ENCODE measurements at regions not wholly inside any gene's neighbourhood (a gene's known extent, or its start where the extent isn't known, plus 50 kb on each side); places are given as distances from the start of the nearest gene placed in this dataset.

DNA sequence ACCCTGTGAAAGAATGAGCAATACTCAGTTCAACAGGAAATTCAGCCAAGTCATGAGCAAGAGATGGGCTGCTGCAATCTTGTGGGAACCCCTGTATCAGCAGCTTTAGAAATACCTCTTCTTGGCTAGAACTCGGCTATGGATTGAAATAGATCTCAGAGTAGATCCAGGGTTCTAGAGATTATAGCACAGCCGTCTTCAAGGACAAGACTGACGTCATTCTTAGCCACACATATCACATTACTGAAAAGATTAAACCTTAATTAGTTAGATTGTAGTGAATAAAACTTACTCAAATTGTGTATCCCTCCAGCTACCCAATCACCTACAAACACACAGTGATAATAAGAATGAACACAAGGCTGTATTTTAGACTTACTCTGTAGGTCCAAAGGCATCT, 776.4 kb downstream of the EPHA4 start:
- no peak for DNase-seq (ENCODE audit: low spot score, unreplicated experiment)
- Mint-ChIP-seq H3K27me3 (no peaks in the 10 kb centered on the region), H3K4me1 (ENCODE audit: low read depth) (no peaks in the 10 kb centered on the region), H3K4me3 (ENCODE audit: low read depth) (no peak overlapping the region), H3K36me3 (ENCODE audit: insufficient read depth) (no peaks in the 10 kb centered on the region), H3K27ac (no peak overlapping the region), H3K9me3 (ENCODE audit: low read depth) (no peaks in the 10 kb centered on the region)
- TF ChIP-seq, protein P1, sequence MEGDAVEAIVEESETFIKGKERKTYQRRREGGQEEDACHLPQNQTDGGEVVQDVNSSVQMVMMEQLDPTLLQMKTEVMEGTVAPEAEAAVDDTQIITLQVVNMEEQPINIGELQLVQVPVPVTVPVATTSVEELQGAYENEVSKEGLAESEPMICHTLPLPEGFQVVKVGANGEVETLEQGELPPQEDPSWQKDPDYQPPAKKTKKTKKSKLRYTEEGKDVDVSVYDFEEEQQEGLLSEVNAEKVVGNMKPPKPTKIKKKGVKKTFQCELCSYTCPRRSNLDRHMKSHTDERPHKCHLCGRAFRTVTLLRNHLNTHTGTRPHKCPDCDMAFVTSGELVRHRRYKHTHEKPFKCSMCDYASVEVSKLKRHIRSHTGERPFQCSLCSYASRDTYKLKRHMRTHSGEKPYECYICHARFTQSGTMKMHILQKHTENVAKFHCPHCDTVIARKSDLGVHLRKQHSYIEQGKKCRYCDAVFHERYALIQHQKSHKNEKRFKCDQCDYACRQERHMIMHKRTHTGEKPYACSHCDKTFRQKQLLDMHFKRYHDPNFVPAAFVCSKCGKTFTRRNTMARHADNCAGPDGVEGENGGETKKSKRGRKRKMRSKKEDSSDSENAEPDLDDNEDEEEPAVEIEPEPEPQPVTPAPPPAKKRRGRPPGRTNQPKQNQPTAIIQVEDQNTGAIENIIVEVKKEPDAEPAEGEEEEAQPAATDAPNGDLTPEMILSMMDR (IDR thresholded peaks at IDR 0.05; ENCODE audit: unreplicated experiment) = no peak

DNA sequence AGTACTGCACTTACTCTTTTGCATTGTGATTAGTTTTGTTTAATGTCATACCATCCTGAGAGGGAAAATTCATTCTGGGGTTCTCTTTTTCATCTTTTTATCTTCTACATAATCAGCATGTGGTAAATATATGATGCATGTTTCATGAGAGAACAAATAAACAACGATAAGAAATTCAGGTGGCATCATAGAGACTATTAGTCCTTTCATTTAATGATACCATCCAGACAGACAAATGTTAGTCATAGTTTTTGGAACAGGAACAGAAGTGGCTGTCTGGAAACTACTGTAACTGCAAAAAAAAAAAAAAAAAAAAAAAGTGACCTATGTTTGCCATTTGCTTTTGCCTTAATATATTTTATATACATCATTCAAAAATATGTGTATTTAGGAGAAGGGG, 761.0 kb downstream of the EPHA4 start:
- Mint-ChIP-seq H3K9me3 (ENCODE audit: low read depth) (peaks cover 3% of the 10 kb centered on the region), H3K27me3 (no peaks in the 10 kb centered on the region), H3K4me1 (ENCODE audit: low read depth) (peaks cover 4% of the 10 kb centered on the region), H3K27ac (no peak overlapping the region), H3K4me3 (ENCODE audit: low read depth) (no peak overlapping the region), H3K36me3 (ENCODE audit: insufficient read depth) (no peaks in the 10 kb centered on the region)
- no peak for DNase-seq (ENCODE audit: low spot score, unreplicated experiment)
- TF ChIP-seq, protein P1 (IDR thresholded peaks at IDR 0.05; ENCODE audit: unreplicated experiment) = no peak

DNA sequence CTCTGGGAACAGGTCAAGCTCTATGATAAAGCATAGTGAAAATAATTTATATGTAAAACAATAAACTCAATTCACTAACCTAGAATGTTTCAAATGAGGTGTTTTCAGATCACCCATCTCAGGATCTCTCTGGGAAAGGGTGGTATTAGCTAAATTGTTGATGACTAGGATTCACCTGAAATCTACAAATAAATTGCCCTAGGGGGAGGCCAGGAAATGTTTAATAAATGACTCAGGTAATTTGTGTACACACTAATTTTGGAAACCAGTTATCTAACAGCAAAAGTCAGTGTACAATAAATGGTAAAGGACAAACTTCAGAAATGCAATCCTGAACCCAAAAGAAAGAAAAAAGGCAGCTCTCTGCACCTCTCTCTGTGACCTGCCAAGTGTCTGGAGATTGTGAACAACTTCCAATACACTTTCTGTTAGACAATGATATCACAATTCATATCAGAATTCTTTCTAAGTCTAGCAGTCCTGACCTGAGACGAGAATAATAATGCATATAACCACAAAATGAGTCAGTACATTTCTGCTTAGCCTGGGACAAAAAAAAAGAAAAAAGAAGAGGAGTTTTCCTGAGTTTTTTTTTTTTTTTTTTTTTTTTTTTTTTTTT, 760.0 kb downstream of the EPHA4 start:
- Mint-ChIP-seq H3K27ac (no peak overlapping the region), H3K4me1 (ENCODE audit: low read depth) (peaks cover 4% of the 10 kb centered on the region), H3K4me3 (ENCODE audit: low read depth) (no peak overlapping the region), H3K27me3 (no peaks in the 10 kb centered on the region), H3K36me3 (ENCODE audit: insufficient read depth) (no peaks in the 10 kb centered on the region), H3K9me3 (ENCODE audit: low read depth) (peaks cover 3% of the 10 kb centered on the region)
- DNase-seq (ENCODE audit: low spot score, unreplicated experiment) = no peak
- TF ChIP-seq, protein P1 (IDR thresholded peaks at IDR 0.05; ENCODE audit: unreplicated experiment) = no peak

DNA sequence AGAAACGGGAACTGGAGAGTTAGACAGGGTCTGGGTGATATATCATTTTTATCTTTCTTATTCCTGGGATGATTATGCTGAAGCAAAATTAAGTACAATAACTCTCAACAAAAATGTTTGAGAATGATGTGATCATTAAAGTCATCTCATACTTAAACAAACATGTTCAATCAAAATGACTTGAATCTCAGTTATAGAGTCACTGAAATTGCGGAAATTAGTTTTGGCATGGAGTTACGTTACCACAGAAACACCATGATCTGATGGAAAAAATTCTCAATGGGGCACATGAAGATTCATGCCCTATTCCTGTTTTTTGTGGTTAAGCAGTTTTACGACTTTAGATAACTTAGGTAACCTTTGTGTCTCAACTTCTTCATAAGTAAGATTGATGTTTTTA, 757.7 kb downstream of the EPHA4 start:
- Mint-ChIP-seq H3K36me3 (ENCODE audit: insufficient read depth) (no peaks in the 10 kb centered on the region), H3K4me1 (ENCODE audit: low read depth) (peaks cover 4% of the 10 kb centered on the region)
- DNase-seq (ENCODE audit: low spot score, unreplicated experiment) = no peak

DNA sequence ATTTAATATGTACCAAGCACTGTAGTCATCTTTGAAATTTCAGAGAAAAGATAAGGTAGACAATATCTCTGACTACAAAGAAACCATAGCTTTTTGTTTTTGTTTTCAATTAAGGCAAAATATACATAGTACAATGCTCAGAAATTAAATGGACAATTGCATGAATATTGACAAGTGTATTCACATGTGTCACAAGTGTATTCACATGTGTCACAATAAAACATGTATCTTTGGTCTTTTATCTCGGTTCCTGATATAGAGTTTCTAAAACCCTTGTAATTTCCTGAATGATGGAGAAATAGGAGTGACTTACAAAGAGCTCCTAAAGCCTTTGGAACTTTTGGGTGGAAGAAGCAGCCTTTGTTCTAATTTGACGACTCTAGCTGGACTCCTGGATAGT, 756.4 kb downstream of the EPHA4 start:
- Mint-ChIP-seq H3K27ac (no peak overlapping the region), H3K27me3 (no peaks in the 10 kb centered on the region), H3K4me3 (ENCODE audit: low read depth) (no peak overlapping the region), H3K9me3 (ENCODE audit: low read depth) (peaks cover 12% of the 10 kb centered on the region), H3K4me1 (ENCODE audit: low read depth) (peaks cover 4% of the 10 kb centered on the region), H3K36me3 (ENCODE audit: insufficient read depth) (no peaks in the 10 kb centered on the region)
- TF ChIP-seq, protein P1 (IDR thresholded peaks at IDR 0.05; ENCODE audit: unreplicated experiment) = no peak
- no peak for DNase-seq (ENCODE audit: low spot score, unreplicated experiment)

More for the DNA sequence above, 757.7 kb downstream of the EPHA4 start:
- H3K27me3 Mint-ChIP-seq = no peaks in the 10 kb centered on the region
- no peak overlapping the region for H3K27ac Mint-ChIP-seq
- peaks cover 12% of the 10 kb centered on the region for H3K9me3 Mint-ChIP-seq (ENCODE audit: low read depth)
- TF ChIP-seq, protein P1 (IDR thresholded peaks at IDR 0.05; ENCODE audit: unreplicated experiment) = no peak
- no peak overlapping the region for H3K4me3 Mint-ChIP-seq (ENCODE audit: low read depth)
